Activated naive CD8-positive, alpha-beta T cell treated with anti-CD3 and anti-CD28 coated beads, Interleukin-2, amount 10 ng/mL, durations not matched to agents 7 days and 5 days (primary cell): ENCODE measurements at regions not wholly inside any gene's neighbourhood (a gene's known extent, or its start where the extent isn't known, plus 50 kb on each side); places are given as distances from the start of the nearest gene placed in this dataset.
"Not testable (repeated sequence)": the region's sequence is repeated elsewhere in the genome, so short reads cannot be mapped to it uniquely, and the experiment has no call there.

Source experiments
- ATAC-seq: fragments of 150-1000 bp; cut with Tn5 transposase; one replicate; pipeline ENCODE4 v1.10.0; 2021; ENCODE audit warnings: low read depth, moderate library complexity
- POLR2A ChIA-PET: fragments of 350-600 bp; sonication (Branson Sonifier 250); formaldehyde crosslinking; loops from one replicate; lab custom pipeline; 2021; ENCODE audit warnings: antibody characterized with exemption; lab: Charles Lee
- DNase-seq: peaks from one replicate; pipeline ENCODE4 v3.0.0; 2021
- H3K27ac Mint-ChIP-seq: one replicate; pipeline ENCODE4 v1.8.0; 2022; ENCODE audit warnings: mild to moderate bottlenecking, mixed read lengths
- H3K27me3 Mint-ChIP-seq: one replicate; pipeline ENCODE4 v1.8.0; 2022; ENCODE audit warnings: mild to moderate bottlenecking, moderate library complexity, mixed read lengths
- H3K36me3 Mint-ChIP-seq: one replicate; pipeline ENCODE4 v1.8.0; 2021; ENCODE audit warnings: mild to moderate bottlenecking, mixed read lengths
- H3K4me1 Mint-ChIP-seq: one replicate; pipeline ENCODE4 v1.8.0; 2021; ENCODE audit warnings: mixed read lengths
- H3K4me3 Mint-ChIP-seq: one replicate; pipeline ENCODE4 v1.8.0; 2022; ENCODE audit warnings: mild to moderate bottlenecking, moderate library complexity, mixed read lengths
- H3K9me3 Mint-ChIP-seq: one replicate; pipeline ENCODE4 v1.8.0; 2021; ENCODE audit warnings: mixed read lengths

- Mint-ChIP-seq H3K9me3 (no peaks in the 10 kb centered on the region), H3K4me3 (no peak overlapping the region), H3K36me3 (no peaks in the 10 kb centered on the region), H3K4me1 (no peaks in the 10 kb centered on the region), H3K27me3 (no peaks in the 10 kb centered on the region), H3K27ac (no peak overlapping the region)
- no peak for ATAC-seq
- POLR2A ChIA-PET = no interaction called here
- DNase-seq = no peak
Measured at GRCh38 chr10:25869609-25870008, 64.4 kb upstream of the MYO3A start.

- ATAC-seq, H3K27me3 Mint-ChIP-seq, H3K4me3 Mint-ChIP-seq, POLR2A ChIA-PET, H3K9me3 Mint-ChIP-seq, H3K4me1 Mint-ChIP-seq, DNase-seq, H3K36me3 Mint-ChIP-seq, H3K27ac Mint-ChIP-seq: not testable (repeated sequence)
Measured at GRCh38 chr10:25874402-25874801, 59.6 kb upstream of the MYO3A start.

GRCh38 chr10:25875556-25876165 lies 58.4 kb upstream of the MYO3A start:
- Mint-ChIP-seq H3K27me3 (no peaks in the 10 kb centered on the region), H3K4me3 (no peak overlapping the region), H3K27ac (no peak overlapping the region), H3K4me1 (no peaks in the 10 kb centered on the region), H3K9me3 (no peaks in the 10 kb centered on the region), H3K36me3 (no peaks in the 10 kb centered on the region)
- ATAC-seq = peak; percentile 45
- POLR2A ChIA-PET = no interaction called here
- peak; percentile 49 for DNase-seq

GRCh38 chr10:25877296-25877695 lies 56.7 kb upstream of the MYO3A start:
- DNase-seq = no peak
- no peaks in the 10 kb centered on the region for H3K4me1 Mint-ChIP-seq
- no peaks in the 10 kb centered on the region for H3K36me3 Mint-ChIP-seq
- no peak for ATAC-seq
- POLR2A ChIA-PET = no interaction called here
- H3K27ac Mint-ChIP-seq = no peak overlapping the region
- no peaks in the 10 kb centered on the region for H3K9me3 Mint-ChIP-seq
- H3K27me3 Mint-ChIP-seq = no peaks in the 10 kb centered on the region
- H3K4me3 Mint-ChIP-seq = no peak overlapping the region
